HG03135 (cell line): ENCODE measurements at regions not wholly inside any gene's neighbourhood (a gene's known extent, or its start where the extent isn't known, plus 50 kb on each side); places are given as distances from the start of the nearest gene placed in this dataset.

Experiments
- ATAC-seq: cut with Tn5 transposase; IDR thresholded peaks from one replicate; pipeline ENCODE4 v1.9.1; 2021; ENCODE audit warnings: mild to moderate bottlenecking, moderate library complexity; ENCODE audit not compliant: unreplicated experiment

DNA sequence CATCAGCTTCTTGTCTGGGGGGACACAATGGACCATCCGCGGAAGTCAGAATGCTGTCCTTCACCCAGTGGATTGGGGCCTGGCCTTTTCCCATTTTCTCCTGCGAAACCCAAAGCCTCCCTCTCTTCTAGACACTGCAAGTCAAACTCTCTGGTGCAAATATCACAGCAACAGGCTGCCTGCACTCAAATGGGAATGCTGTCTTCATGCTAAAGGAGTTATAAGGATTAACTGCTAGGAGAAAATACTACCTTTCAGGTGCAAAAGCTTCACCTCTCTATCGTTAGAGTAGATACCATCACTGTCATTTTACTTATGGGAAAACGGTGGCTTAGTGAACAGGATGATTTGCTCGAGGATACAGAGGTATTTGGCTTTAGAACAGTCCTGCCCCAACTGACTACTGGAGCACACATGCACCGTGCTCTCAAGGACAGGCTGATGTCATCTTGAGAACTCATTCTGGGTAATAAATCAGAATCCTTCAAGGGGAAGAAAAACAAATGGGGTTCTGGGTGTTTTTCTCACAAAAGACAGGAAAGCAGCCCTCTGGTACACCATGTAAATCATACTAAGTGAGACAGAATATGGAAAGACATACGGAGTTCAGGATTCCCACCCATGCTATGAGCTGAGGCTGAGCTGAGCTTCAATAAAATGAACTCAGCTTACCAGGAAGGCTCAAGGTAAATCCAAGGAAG lies 100.9 kb downstream of the SAMD9 start:
- ATAC-seq, result no peak

DNA sequence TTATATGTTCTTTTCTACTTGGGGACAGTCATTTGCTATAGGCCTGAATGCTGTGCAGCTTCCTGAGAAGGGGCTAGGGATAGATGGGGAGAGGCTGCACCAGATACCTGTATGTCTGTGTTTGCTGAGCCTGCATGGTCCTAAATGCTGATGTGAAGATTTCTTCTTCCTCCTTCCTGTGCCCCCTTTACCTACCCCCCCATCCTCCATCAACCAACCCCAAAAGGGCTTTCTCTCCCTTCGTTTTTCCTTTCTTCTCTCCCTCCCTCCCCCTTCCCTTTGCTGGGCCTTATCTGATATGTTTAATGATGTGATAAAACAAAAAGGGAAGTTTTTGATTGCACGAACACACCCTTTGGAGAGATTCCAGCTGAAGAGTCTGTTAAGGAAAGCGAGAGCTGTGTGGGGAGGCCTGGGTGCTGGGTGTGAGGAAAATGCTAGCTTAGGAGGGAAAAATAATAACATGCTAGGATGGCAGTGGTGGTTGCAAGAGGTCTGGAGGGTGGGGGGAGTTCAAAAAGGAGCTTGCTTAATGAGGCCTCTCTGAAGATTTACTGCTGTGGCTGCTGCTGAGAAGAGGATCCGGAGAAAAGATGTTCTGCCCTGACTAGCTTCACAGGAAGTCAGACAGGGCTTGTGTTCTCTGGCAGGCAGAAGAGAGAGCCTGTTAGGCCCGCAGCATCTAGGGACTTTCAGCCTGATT lies 101.8 kb downstream of the SAMD9 start:
- no peak for ATAC-seq

GRCh38 chr7:93015101-93015778 lies 102.5 kb downstream of the SAMD9 start:
- no peak for ATAC-seq

DNA sequence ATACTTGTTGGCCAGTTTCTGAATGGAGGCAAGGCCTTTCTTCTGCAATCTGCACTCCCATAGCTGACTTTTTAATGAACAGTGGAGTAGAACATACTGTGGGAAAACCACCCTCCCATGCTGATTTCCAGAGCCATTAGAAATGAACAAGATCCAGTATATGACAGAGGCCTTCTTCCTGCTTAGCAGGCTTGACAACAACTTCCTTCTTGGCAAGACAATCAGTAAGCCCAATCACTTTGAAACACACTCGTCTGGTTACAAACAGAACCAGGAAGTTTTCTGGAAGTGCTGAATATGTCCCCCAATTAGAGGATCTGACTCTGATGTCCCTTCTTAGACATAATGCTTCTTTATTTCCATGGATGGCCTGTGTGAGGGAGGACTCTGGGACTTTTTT lies 103.4 kb downstream of the SAMD9 start:
- no peak for ATAC-seq

- ATAC-seq, result no peak
Observed at GRCh38 chr7:93013446-93014061, 104.2 kb downstream of the SAMD9 start.

DNA sequence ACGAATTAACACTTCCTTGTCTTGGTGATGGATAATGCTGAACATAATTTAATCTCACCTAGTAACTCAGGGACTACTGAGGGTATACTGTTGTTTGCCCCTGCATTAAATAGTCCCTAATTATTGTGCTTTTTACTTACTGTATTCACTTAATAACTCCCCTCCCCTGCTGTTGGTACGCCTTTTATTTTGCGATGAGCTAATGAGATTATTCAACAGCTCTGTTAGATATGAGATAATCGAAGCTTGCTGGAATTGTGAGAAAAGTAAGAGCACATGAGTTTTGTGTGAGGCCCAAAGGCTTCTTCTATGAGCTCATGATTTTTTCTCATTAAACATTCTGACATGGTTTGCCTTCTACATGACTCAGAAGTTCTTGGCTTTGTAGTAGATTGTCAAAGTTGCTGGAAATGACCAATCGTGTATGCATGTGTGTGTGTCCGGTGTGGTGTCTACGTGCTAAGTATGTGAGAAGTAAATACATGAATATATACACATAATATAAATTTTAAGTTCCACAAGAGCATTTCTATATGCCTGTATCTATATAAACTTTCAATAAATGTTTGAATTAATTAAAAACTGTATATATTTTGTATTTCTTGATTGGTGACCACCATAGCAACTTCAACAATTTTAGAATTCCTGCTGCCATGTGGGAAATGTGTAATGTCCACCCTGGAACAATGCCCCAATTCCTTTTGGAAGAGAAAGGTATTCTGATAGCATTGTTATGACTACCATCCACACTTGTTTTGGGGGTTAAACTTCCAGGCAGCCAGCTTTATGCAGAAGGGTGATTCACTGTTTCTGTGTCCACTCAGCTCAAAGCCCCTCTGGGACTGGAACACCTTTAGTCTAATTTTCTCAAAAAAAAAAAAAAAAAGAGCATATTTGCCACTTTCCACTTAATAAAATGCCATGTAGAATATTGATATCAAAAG lies 106.2 kb downstream of the SAMD9 start:
- no peak for ATAC-seq

- no peak for ATAC-seq
Observed at GRCh38 chr7:93008833-93009232, 108.9 kb downstream of the SAMD9 start.

DNA sequence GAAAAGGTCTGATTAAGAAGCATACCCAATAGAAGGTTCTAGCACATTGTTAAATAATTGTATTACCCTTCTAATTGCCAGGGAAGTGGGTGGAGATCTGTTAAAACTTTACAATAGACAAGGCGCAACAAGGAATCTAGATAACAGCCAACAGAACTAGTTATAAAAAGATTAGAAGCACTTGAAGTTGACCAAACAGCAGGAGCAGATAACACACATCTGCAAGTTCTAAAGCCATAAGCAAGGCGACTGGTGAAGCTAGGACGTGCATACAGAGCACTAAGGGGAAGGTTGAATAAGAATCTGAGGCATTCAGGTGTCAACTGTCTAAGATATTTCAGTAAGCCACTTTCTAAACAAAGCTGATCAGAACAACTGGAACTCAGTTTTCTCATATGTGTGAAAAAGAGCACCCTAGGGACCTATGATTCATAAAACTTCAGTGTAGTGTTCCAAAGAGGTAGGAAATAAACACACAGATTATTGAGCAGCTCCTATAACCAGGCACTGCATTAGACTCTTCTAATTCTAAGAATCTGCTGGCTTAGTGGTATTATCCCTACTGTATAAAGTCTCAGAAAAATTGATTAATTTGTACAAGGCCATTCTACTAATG lies 111.2 kb downstream of the SAMD9 start:
- ATAC-seq, result no peak

DNA sequence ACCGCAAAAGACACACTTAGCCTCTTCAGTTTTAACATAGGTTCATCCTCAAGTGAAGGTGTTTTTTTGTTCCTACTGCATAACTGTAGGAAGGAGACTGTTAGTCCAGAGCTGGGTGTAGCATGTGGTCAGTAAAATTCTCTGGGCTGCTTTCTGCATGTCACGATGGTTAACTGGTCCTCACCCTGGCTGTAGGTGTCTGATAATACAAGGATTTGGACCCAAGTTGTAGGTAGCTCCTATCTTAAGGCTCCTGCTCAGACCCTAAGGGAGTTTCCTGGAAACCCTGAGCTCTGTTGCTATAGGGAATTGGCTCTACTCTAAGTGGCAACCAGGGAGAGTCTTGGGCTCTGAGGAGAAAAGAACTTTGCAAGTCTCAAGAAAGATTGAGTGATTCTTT lies 112.9 kb downstream of the SAMD9 start:
- ATAC-seq, result no peak

- ATAC-seq, result no peak
Observed at GRCh38 chr7:92997719-92998118, 120.1 kb downstream of the SAMD9 start.

GRCh38 chr7:92997152-92997551 lies 120.6 kb downstream of the SAMD9 start:
- ATAC-seq, result no peak

DNA sequence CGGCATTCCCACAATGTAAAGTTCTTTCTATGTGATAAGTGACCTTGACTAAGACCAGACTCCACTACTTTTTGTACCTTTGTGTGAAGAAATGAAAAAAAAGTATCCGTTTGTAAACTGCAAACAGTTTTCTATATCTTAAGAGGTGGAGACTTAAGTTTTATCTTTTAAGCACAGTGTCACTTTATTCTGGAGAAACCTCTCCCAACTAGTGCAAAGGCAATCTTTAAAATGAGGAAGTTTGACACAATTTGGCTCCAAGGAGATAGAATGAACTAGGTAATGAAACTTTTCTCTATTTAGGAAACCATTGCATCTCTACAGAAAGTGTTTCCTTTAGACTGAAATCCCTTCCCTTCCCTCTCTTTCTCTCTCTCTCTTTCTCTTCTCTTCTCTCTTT lies 122.9 kb downstream of the SAMD9 start:
- ATAC-seq, result no peak

- ATAC-seq, result no peak
Observed at GRCh38 chr7:92992932-92993331, 124.8 kb downstream of the SAMD9 start.

GRCh38 chr7:92992483-92992882 lies 125.3 kb downstream of the SAMD9 start:
- ATAC-seq, result no peak

- ATAC-seq, result no peak
Observed at GRCh38 chr7:92991190-92991589, 126.6 kb downstream of the SAMD9 start.

- no peak for ATAC-seq
Observed at GRCh38 chr7:92988941-92989545, 128.7 kb downstream of the SAMD9 start.

GRCh38 chr7:92988051-92988450 lies 129.7 kb downstream of the SAMD9 start:
- ATAC-seq, result no peak

GRCh38 chr7:92987538-92987937 lies 130.2 kb downstream of the SAMD9 start:
- no peak for ATAC-seq

GRCh38 chr7:92987095-92987494 lies 130.7 kb downstream of the SAMD9 start:
- no peak for ATAC-seq

GRCh38 chr7:92982928-92983327 lies 134.9 kb downstream of the SAMD9 start:
- no peak for ATAC-seq
